HG02870 (cell line): ENCODE measurements at regions not wholly inside any gene's neighbourhood (a gene's known extent, or its start where the extent isn't known, plus 50 kb on each side); places are given as distances from the start of the nearest gene placed in this dataset.

Experiments used
- ATAC-seq: cut with Tn5 transposase; IDR thresholded peaks from one replicate; pipeline ENCODE4 v1.9.1; 2021; ENCODE audit warnings: mild to moderate bottlenecking, moderate library complexity; ENCODE audit not compliant: unreplicated experiment

- ATAC-seq: no peak
Measured at GRCh38 chr18:64474773-64475172, 325.9 kb upstream of the LINC00305 start.

- ATAC-seq: no peak
Measured at GRCh38 chr18:64474255-64474654, 325.4 kb upstream of the LINC00305 start.

GRCh38 chr18:64449434-64449833, 300.5 kb upstream of the LINC00305 start:
- no peak for ATAC-seq

- ATAC-seq: no peak
Measured at GRCh38 chr18:64444819-64445218, 295.9 kb upstream of the LINC00305 start.

- ATAC-seq: no peak
Measured at GRCh38 chr18:64438178-64438577, 289.3 kb upstream of the LINC00305 start.

- no peak for ATAC-seq
Measured at GRCh38 chr18:64436111-64436510, 287.2 kb upstream of the LINC00305 start.

GRCh38 chr18:64419156-64419555, 270.3 kb upstream of the LINC00305 start:
- no peak for ATAC-seq

- ATAC-seq: no peak
Measured at GRCh38 chr18:64416990-64417389, 268.1 kb upstream of the LINC00305 start.

GRCh38 chr18:64415218-64415617, 266.3 kb upstream of the LINC00305 start:
- no peak for ATAC-seq

- ATAC-seq: no peak
Measured at GRCh38 chr18:64410685-64411084, 261.8 kb upstream of the LINC00305 start.

- no peak for ATAC-seq
Measured at GRCh38 chr18:64409511-64409910, 260.6 kb upstream of the LINC00305 start.

- ATAC-seq: no peak
Measured at GRCh38 chr18:64407606-64408005, 258.7 kb upstream of the LINC00305 start.

GRCh38 chr18:64405161-64405560, 256.3 kb upstream of the LINC00305 start:
- ATAC-seq: no peak

GRCh38 chr18:64403784-64404503, 255.1 kb upstream of the LINC00305 start:
- ATAC-seq: peak; percentile 78

- ATAC-seq: no peak
Measured at GRCh38 chr18:64402636-64403035, 253.7 kb upstream of the LINC00305 start.

- ATAC-seq: no peak
Measured at GRCh38 chr18:64401268-64402060, 252.6 kb upstream of the LINC00305 start.

GRCh38 chr18:64399566-64399965, 250.7 kb upstream of the LINC00305 start:
- no peak for ATAC-seq

GRCh38 chr18:64398320-64398719, 249.4 kb upstream of the LINC00305 start:
- peak; percentile 93 for ATAC-seq

- no peak for ATAC-seq
Measured at GRCh38 chr18:64392202-64392601, 243.3 kb upstream of the LINC00305 start.

GRCh38 chr18:64384101-64384500, 235.2 kb upstream of the LINC00305 start:
- no peak for ATAC-seq

- peak; percentile 98 for ATAC-seq
Measured at GRCh38 chr18:64380117-64380516, 231.2 kb upstream of the LINC00305 start.

GRCh38 chr18:64379662-64380061, 230.8 kb upstream of the LINC00305 start:
- peak; percentile 28 for ATAC-seq
